ENCODE measurements at regions not wholly inside any gene's neighbourhood (a gene's known extent, or its start where the extent isn't known, plus 50 kb on each side); places are given as distances from the start of the nearest gene placed in this dataset.

DNA sequence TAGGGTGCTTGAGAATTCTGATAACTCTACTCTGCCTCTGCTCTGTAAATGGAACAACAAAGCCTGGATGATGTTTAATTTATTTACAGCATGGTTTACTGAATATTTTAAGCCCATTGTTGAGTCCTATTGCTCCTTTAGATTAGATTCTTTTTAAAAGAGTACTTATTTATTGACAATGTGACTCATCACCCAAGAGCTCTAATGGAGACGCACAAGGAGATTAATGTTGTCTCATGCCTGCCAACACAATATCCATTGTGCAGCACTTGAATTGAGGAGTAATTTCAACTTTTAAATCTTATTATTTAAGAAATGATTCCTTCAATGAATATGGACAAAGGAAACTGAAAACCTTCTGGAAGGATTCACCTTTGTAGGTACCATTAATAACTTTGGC is 691.4 kb downstream of the ZBBX start:
- H2AK9ac ChIP-seq (replicated peaks; ENCODE audit: low read depth, low read length, poor library complexity), result no peak overlapping the region
- H3K18ac ChIP-seq (ENCODE audit: low read depth, low read length), result no peak overlapping the region
- no peak overlapping the region for H3K23ac ChIP-seq (ENCODE audit: low read depth, low read length)
- H4K8ac ChIP-seq (ENCODE audit: low read depth in 2 of 2, low read length in 2 of 2), result no peak overlapping the region
- H4K5ac ChIP-seq (ENCODE audit: low read depth, low read length), result no peak overlapping the region
- TF ChIP-seq MXI1 (IDR thresholded peaks at IDR 0.05; ENCODE audit: borderline replicate concordance, low read depth, low read length), result no peak
- TF ChIP-seq USF2 (IDR thresholded peaks at IDR 0.05; ENCODE audit: low read depth, low read length), result no peak
- no peak for TF ChIP-seq POLR2A (IDR thresholded peaks at IDR 0.05; ENCODE audit: low read depth, low read length)
- no peak for TF ChIP-seq SMC3 (IDR thresholded peaks at IDR 0.05; ENCODE audit: low read depth, low read length)
- no peak for TF ChIP-seq CEBPB (IDR thresholded peaks at IDR 0.05; ENCODE audit: low read depth, low read length)
- no peak for TF ChIP-seq RFX5 (IDR thresholded peaks at IDR 0.05; ENCODE audit: low read depth, low read length)
- TF ChIP-seq RAD21 (IDR thresholded peaks at IDR 0.05; ENCODE audit: low read length), result no peak
- TF ChIP-seq MAFK (IDR thresholded peaks at IDR 0.05; ENCODE audit: low read depth, low read length), result no peak
- no peak for TF ChIP-seq CHD1 (IDR thresholded peaks at IDR 0.05; ENCODE audit: low read depth, low read length)
- no peak for TF ChIP-seq NFE2L2 (IDR thresholded peaks at IDR 0.05; ENCODE audit: low read depth, low read length)
- TF ChIP-seq CTCF (conservative IDR thresholded peaks at IDR 0.05; ENCODE audit: low read depth, low read length), result no peak
- H2AFZ ChIP-seq (replicated peaks; ENCODE audit: low read length, poor library complexity), result no peak overlapping the region
- DNase-seq, result no peak
- H2BK120ac ChIP-seq (ENCODE audit: low read depth, low read length), result no peak overlapping the region
- H2AK5ac ChIP-seq (ENCODE audit: low read depth, low read length), result no peak overlapping the region
- in situ Hi-C loops (cut with MboI; ENCODE audit: low sequenced_read_pairs) (no loop called here), intact Hi-C loops (cut with micrococcal nuclease) (no loop called here), dilution Hi-C loops (cut with HindIII; ENCODE audit: low sequenced_read_pairs, unreplicated experiment) (no loop called here)
- H2BK5ac ChIP-seq (ENCODE audit: low read depth, low read length, poor library complexity, severe bottlenecking), result no peak overlapping the region
- no peak overlapping the region for H2BK15ac ChIP-seq (ENCODE audit: low read depth, low read length)
- H3K9me3 ChIP-seq (ENCODE audit: control insufficient read depth, insufficient read depth, low read length), result peaks cover 5% of the 10 kb centered on the region
- no peaks in the 10 kb centered on the region for H3K4me1 ChIP-seq (ENCODE audit: control insufficient read depth, insufficient read depth, low read length)
- H3K4me3 ChIP-seq (ENCODE audit: insufficient read depth, low read depth, low read length), result no peak overlapping the region
- BruUV-seq (replicated peaks), result no TSS peak
- no peaks in the 10 kb centered on the region for H4K20me1 ChIP-seq (ENCODE audit: insufficient read depth, low read length)
- H3K4ac ChIP-seq (ENCODE audit: low read depth, low read length), result no peak overlapping the region
- ChIA-PET CTCF (no interaction called here), POLR2A (ENCODE audit: unreplicated experiment) (no interaction called here)
- H3K4me2 ChIP-seq (ENCODE audit: low read depth, low read length), result no peak overlapping the region
- no peak overlapping the region for H2BK20ac ChIP-seq (ENCODE audit: low read depth, low read length)
- no peak overlapping the region for H3K9ac ChIP-seq (ENCODE audit: low read depth, low read length)
- H3K27me3 ChIP-seq (ENCODE audit: control insufficient read depth, insufficient read depth, low read length), result no peaks in the 10 kb centered on the region
- no peak overlapping the region for H3K14ac ChIP-seq (replicated peaks; ENCODE audit: low read depth, low read length)
- H3K79me1 ChIP-seq (ENCODE audit: low read depth in 1 of 2, low read length in 2 of 2), result no peaks in the 10 kb centered on the region
- no peak overlapping the region for H4K91ac ChIP-seq (ENCODE audit: insufficient read depth, low read depth, low read length)
- H3K56ac ChIP-seq (ENCODE audit: extremely low read depth, insufficient read depth, low read length), result no peak overlapping the region
- no peak overlapping the region for H3K27ac ChIP-seq (ENCODE audit: insufficient read depth, low read length)
- no peaks in the 10 kb centered on the region for H3K9me1 ChIP-seq (ENCODE audit: insufficient read depth, low read length)
- H3K36me3 ChIP-seq (ENCODE audit: control insufficient read depth, insufficient read depth, low read length), result no peaks in the 10 kb centered on the region
- WGBS, 2 experiments (ENCODE audit: extremely low coverage in 2 of 2, insufficient read length in 1 of 2), result no CpG with 5 or more reads among the region's 1 CpG
- no peak for ATAC-seq (ENCODE audit: low read depth)

Measured in IMR-90 (cell line).